Neural cell (in vitro differentiated cells): ENCODE measurements at regions not wholly inside any gene's neighbourhood (a gene's known extent, or its start where the extent isn't known, plus 50 kb on each side); places are given as distances from the start of the nearest gene placed in this dataset.

ENCODE experiments used
- H2AFZ ChIP-seq: fragments of 200-600, 300-800 bp; sonication (generic), shearing (Covaris generic); 2 replicates; pipeline ENCODE4 v1.6.0; 2014; ENCODE audit warnings: low read depth, mild to moderate bottlenecking, antibody characterized with exemption, low read length, moderate library complexity
- H3F3A ChIP-seq: fragments of 200-600 bp; shearing (Covaris generic); 2 replicates; pipeline ENCODE4 v1.6.1; 2016; ENCODE audit warnings: mild to moderate bottlenecking, moderate library complexity, mixed read lengths, antibody characterized with exemption, low read length; ENCODE audit not compliant: insufficient read depth, poor library complexity, severe bottlenecking
- H3K27ac ChIP-seq: fragments of 200-600, 300-800 bp; sonication (generic), shearing (Covaris generic); 2 replicates; pipeline ENCODE4 v1.5.1; 2014; ENCODE audit warnings: mild to moderate bottlenecking, low read length, moderate library complexity
- H3K27me3 ChIP-seq: fragments of 300-800, 200-600 bp; sonication (generic), shearing (Covaris generic); 2 replicates; pipeline ENCODE4 v1.6.0; 2014; ENCODE audit warnings: mild to moderate bottlenecking, low read depth, low read length, moderate library complexity; ENCODE audit not compliant: insufficient read depth
- H3K36me3 ChIP-seq: fragments of 300-800, 200-600 bp; sonication (generic), shearing (Covaris generic); 2 replicates; pipeline ENCODE4 v1.5.1; 2014; ENCODE audit warnings: mild to moderate bottlenecking, antibody characterized with exemption, low read length, moderate library complexity; ENCODE audit not compliant: insufficient read depth
- H3K4me2 ChIP-seq: fragments of 300-800, 200-600 bp; sonication (generic), shearing (Covaris generic); 2 replicates; pipeline ENCODE4 v1.6.0; 2014; ENCODE audit warnings: mild to moderate bottlenecking, low read length
- H3K4me3 ChIP-seq: fragments of 300-800, 200-600 bp; sonication (generic), shearing (Covaris generic); 2 replicates; pipeline ENCODE4 v1.5.1; 2014; ENCODE audit warnings: mild to moderate bottlenecking, low read length, moderate library complexity
- H3K79me2 ChIP-seq: fragments of 200-600 bp; shearing (Covaris generic); replicated peaks from 2 replicates; pipeline ENCODE4 v1.6.0; 2014; ENCODE audit warnings: mild to moderate bottlenecking, low read length, moderate library complexity; ENCODE audit not compliant: insufficient read depth
- H3K9ac ChIP-seq: fragments of 300-800, 200-600 bp; sonication (generic), shearing (Covaris generic); 2 replicates; pipeline ENCODE4 v1.6.1; 2016; ENCODE audit warnings: mild to moderate bottlenecking, low read length, mixed read lengths
- H3K9me2 ChIP-seq: fragments of 200-600 bp; shearing (Covaris generic); 2 replicates; pipeline ENCODE4 v1.6.1; 2016; ENCODE audit warnings: mild to moderate bottlenecking, low read length, mixed read lengths; ENCODE audit not compliant: insufficient read depth
- H3K9me3 ChIP-seq: fragments of 200-600, 300-800 bp; sonication (generic), shearing (Covaris generic); 2 replicates; pipeline ENCODE4 v1.6.1; 2016; ENCODE audit warnings: mild to moderate bottlenecking, mixed run types, low read length, moderate library complexity, mixed read lengths
- H4K20me1 ChIP-seq: fragments of 200-600 bp; shearing (Covaris generic); 2 replicates; pipeline ENCODE4 v1.6.1; 2016; ENCODE audit warnings: mild to moderate bottlenecking, mixed run types; ENCODE audit not compliant: insufficient read depth
- EP300 ChIP-seq: fragments of 450-650 bp; conservative IDR thresholded peaks from 2 replicates; pipeline ENCODE4 v1.6.1; 2014; ENCODE audit warnings: antibody characterized with exemption, mild to moderate bottlenecking, moderate library complexity; ENCODE audit not compliant: poor library complexity, severe bottlenecking
- EZH2 ChIP-seq: fragments of 200-600, 300-800 bp; shearing (Covaris generic), sonication (generic); IDR thresholded peaks from 2 replicates; pipeline ENCODE4 v1.6.1; 2014; ENCODE audit warnings: antibody characterized with exemption, low read length, borderline replicate concordance, mild to moderate bottlenecking; ENCODE audit not compliant: insufficient read depth, poor library complexity, severe bottlenecking
- MXI1 ChIP-seq: fragments of 450-650 bp; conservative IDR thresholded peaks from 2 replicates; pipeline ENCODE4 v1.6.1; 2014; ENCODE audit warnings: antibody characterized with exemption, mild to moderate bottlenecking; ENCODE audit not compliant: poor library complexity, severe bottlenecking
- POLR2AphosphoS5 ChIP-seq: IDR thresholded peaks from 2 replicates; pipeline ENCODE4 v1.6.1; 2012
- RAD21 ChIP-seq: fragments of 450-650 bp; conservative IDR thresholded peaks from 2 replicates; pipeline ENCODE4 v1.6.1; 2014; ENCODE audit warnings: antibody characterized with exemption, mild to moderate bottlenecking, moderate library complexity
- SMC3 ChIP-seq: fragments of 450-650 bp; conservative IDR thresholded peaks from 2 replicates; pipeline ENCODE4 v1.6.1; 2014; ENCODE audit warnings: antibody characterized with exemption, mild to moderate bottlenecking, moderate library complexity; ENCODE audit not compliant: poor library complexity
- TAF1 ChIP-seq: IDR thresholded peaks from 2 replicates; pipeline ENCODE4 v1.6.1; 2012; ENCODE audit warnings: low read depth
- TF ChIP-seq, protein P1 (sequence below): IDR thresholded peaks from 2 replicates; pipeline ENCODE4 v1.6.1; 2012; ENCODE audit warnings: borderline replicate concordance
- TF ChIP-seq, protein P2 (sequence below): fragments of 450-650 bp; IDR thresholded peaks from 2 replicates; pipeline ENCODE4 v1.5.1; 2014; ENCODE audit warnings: antibody characterized with exemption, mild to moderate bottlenecking, moderate library complexity; ENCODE audit not compliant: poor library complexity, severe bottlenecking

DNA sequence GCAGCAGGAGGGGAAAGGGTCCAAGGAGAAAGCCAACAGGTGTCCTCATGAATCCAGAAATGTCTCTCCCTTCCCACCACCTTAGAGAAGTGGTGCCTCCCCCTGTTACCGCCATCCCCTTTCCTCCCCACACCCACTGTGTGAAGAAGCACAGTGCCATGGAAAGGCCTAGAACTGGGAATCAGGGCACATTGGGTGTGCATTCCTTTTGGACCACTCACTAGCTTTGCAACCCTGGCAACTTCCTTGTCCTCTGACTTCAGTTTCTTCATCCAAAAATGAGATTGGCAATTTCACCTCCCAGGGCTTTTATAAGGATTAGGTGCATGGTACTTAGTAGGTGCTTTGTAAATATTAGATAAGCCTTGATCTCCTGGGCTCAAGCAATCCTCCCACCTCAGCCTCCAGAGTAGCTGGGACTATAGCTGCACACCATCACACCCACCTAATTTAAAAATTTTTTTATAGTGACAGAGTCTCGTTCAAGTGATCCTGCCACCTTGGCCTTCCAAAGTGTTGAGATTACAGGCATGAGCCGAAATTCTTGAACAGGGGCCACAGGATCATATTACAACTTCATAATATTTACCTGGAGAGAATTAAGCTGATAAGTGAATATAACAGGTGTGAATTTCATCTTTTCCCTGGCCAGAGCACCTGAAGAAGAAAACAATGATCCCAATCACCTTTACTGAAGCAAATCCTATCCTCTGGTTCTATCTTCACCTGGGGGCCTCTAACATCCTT lies 97.9 kb upstream of the TAF1B start:
- Histone ChIP-seq H3K4me3 (no peak overlapping the region), H3K9me3 (no peaks in the 10 kb centered on the region), H3F3A (no peaks in the 10 kb centered on the region), H3K27ac (no peak overlapping the region), H2AFZ (no peak overlapping the region), H3K9me2 (no peaks in the 10 kb centered on the region), H3K9ac (no peak overlapping the region), H3K79me2 (no peaks in the 10 kb centered on the region), H3K4me2 (no peak overlapping the region), H3K36me3 (no peaks in the 10 kb centered on the region), H3K27me3 (no peaks in the 10 kb centered on the region), H4K20me1 (no peaks in the 10 kb centered on the region)
- TF ChIP-seq EZH2, result no peak
- TF ChIP-seq SMC3, result no peak
- no peak for TF ChIP-seq POLR2AphosphoS5
- TF ChIP-seq RAD21, result no peak
- TF ChIP-seq TAF1, result no peak
- TF ChIP-seq, protein P1, sequence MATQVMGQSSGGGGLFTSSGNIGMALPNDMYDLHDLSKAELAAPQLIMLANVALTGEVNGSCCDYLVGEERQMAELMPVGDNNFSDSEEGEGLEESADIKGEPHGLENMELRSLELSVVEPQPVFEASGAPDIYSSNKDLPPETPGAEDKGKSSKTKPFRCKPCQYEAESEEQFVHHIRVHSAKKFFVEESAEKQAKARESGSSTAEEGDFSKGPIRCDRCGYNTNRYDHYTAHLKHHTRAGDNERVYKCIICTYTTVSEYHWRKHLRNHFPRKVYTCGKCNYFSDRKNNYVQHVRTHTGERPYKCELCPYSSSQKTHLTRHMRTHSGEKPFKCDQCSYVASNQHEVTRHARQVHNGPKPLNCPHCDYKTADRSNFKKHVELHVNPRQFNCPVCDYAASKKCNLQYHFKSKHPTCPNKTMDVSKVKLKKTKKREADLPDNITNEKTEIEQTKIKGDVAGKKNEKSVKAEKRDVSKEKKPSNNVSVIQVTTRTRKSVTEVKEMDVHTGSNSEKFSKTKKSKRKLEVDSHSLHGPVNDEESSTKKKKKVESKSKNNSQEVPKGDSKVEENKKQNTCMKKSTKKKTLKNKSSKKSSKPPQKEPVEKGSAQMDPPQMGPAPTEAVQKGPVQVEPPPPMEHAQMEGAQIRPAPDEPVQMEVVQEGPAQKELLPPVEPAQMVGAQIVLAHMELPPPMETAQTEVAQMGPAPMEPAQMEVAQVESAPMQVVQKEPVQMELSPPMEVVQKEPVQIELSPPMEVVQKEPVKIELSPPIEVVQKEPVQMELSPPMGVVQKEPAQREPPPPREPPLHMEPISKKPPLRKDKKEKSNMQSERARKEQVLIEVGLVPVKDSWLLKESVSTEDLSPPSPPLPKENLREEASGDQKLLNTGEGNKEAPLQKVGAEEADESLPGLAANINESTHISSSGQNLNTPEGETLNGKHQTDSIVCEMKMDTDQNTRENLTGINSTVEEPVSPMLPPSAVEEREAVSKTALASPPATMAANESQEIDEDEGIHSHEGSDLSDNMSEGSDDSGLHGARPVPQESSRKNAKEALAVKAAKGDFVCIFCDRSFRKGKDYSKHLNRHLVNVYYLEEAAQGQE, result no peak
- TF ChIP-seq MXI1, result no peak
- TF ChIP-seq EP300, result no peak
- TF ChIP-seq, protein P2, sequence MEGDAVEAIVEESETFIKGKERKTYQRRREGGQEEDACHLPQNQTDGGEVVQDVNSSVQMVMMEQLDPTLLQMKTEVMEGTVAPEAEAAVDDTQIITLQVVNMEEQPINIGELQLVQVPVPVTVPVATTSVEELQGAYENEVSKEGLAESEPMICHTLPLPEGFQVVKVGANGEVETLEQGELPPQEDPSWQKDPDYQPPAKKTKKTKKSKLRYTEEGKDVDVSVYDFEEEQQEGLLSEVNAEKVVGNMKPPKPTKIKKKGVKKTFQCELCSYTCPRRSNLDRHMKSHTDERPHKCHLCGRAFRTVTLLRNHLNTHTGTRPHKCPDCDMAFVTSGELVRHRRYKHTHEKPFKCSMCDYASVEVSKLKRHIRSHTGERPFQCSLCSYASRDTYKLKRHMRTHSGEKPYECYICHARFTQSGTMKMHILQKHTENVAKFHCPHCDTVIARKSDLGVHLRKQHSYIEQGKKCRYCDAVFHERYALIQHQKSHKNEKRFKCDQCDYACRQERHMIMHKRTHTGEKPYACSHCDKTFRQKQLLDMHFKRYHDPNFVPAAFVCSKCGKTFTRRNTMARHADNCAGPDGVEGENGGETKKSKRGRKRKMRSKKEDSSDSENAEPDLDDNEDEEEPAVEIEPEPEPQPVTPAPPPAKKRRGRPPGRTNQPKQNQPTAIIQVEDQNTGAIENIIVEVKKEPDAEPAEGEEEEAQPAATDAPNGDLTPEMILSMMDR, result no peak

DNA sequence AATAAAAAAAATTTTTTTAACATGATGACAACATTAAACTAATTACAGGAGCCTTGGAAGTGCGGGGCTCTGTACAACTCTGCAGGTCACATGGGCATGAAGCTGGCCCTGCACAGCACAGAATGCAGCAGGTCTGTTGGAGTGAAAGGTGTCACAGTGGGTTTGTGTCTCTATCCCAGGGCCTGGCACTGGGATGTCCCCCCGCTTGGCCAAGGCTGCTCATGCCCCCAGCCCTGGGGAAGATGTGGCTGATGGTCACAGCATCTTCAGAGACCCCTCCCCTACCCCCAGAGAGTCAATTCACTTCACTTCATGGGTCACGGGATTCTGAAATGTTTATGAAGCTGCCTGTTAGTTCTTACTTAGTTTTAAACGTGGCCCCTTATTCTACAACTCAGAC lies 95.9 kb upstream of the TAF1B start:
- H3K27ac ChIP-seq, result no peak overlapping the region
- H3F3A ChIP-seq, result no peaks in the 10 kb centered on the region
- TF ChIP-seq SMC3, result no peak
- TF ChIP-seq RAD21, result no peak
- TF ChIP-seq, protein P1, result no peak
- TF ChIP-seq, protein P2, result no peak
- no peak for TF ChIP-seq EZH2
- no peaks in the 10 kb centered on the region for H3K27me3 ChIP-seq
- H3K9me3 ChIP-seq, result no peaks in the 10 kb centered on the region
- H3K4me2 ChIP-seq, result no peak overlapping the region
- no peak overlapping the region for H3K9ac ChIP-seq
- no peaks in the 10 kb centered on the region for H3K9me2 ChIP-seq
- no peaks in the 10 kb centered on the region for H4K20me1 ChIP-seq
- H3K79me2 ChIP-seq, result no peaks in the 10 kb centered on the region
- no peak overlapping the region for H3K4me3 ChIP-seq
- H3K36me3 ChIP-seq, result no peaks in the 10 kb centered on the region
- H2AFZ ChIP-seq, result no peak overlapping the region
